KMS-11 (cell line): ENCODE measurements at regions not wholly inside any gene's neighbourhood (a gene's known extent, or its start where the extent isn't known, plus 50 kb on each side); places are given as distances from the start of the nearest gene placed in this dataset.

Experiments
- H2AFZ ChIP-seq: fragments of 200-600 bp; sonication (generic); 2 replicates; pipeline ENCODE4 v1.6.1; 2016; ENCODE audit warnings: antibody characterized with exemption, mixed run types, low read depth
- H3K27ac ChIP-seq: fragments of 200-600 bp; sonication (generic); 2 replicates; pipeline ENCODE4 v1.6.1; 2016; ENCODE audit warnings: mild to moderate bottlenecking, mixed run types
- H3K27me3 ChIP-seq: fragments of 200-600 bp; sonication (generic); 2 replicates; pipeline ENCODE4 v1.6.1; 2017; ENCODE audit warnings: mild to moderate bottlenecking, low read depth, mixed run types, moderate library complexity; ENCODE audit not compliant: insufficient read depth
- H3K36me3 ChIP-seq: fragments of 200-600 bp; sonication (generic); 2 replicates; pipeline ENCODE4 v1.6.1; 2017; ENCODE audit warnings: mild to moderate bottlenecking, mixed run types; ENCODE audit not compliant: insufficient read depth
- H3K4me1 ChIP-seq: fragments of 200-600 bp; sonication (generic); 2 replicates; pipeline ENCODE4 v1.6.1; 2016; ENCODE audit warnings: mild to moderate bottlenecking, low read depth, mixed run types; ENCODE audit not compliant: poor library complexity, severe bottlenecking
- H3K4me2 ChIP-seq: fragments of 200-600 bp; sonication (generic); 2 replicates; pipeline ENCODE4 v1.7.0; 2016; ENCODE audit warnings: mild to moderate bottlenecking, mixed run types
- H3K4me3 ChIP-seq: fragments of 200-600 bp; sonication (generic); IDR thresholded peaks from 2 replicates; pipeline ENCODE4 v1.6.1; 2017; ENCODE audit warnings: low read depth, low read length, mixed read lengths; ENCODE audit not compliant: insufficient read depth
- H3K79me2 ChIP-seq: fragments of 200-600 bp; sonication (generic); 2 replicates; pipeline ENCODE4 v1.6.1; 2016; ENCODE audit warnings: low read depth, mixed run types; ENCODE audit not compliant: insufficient read depth
- H3K9ac ChIP-seq: fragments of 200-600 bp; sonication (generic); 2 replicates; pipeline ENCODE4 v1.6.1; 2016; ENCODE audit warnings: mild to moderate bottlenecking, mixed run types
- H4K20me1 ChIP-seq: fragments of 200-600 bp; sonication (generic); 2 replicates; pipeline ENCODE4 v1.6.1; 2016; ENCODE audit warnings: mild to moderate bottlenecking, mixed run types; ENCODE audit not compliant: insufficient read depth
- CTCF ChIP-seq: fragments of 200-600 bp; sonication (generic); conservative IDR thresholded peaks from 2 replicates; pipeline ENCODE4 v1.6.1; 2017; ENCODE audit warnings: low read depth, mild to moderate bottlenecking, antibody characterized with exemption, low read length, moderate library complexity, mixed read lengths

- Histone ChIP-seq H4K20me1 (no peaks in the 10 kb centered on the region), H3K4me3 (no peak overlapping the region), H3K27me3 (no peaks in the 10 kb centered on the region), H3K4me1 (peaks cover 8% of the 10 kb centered on the region), H2AFZ (no peak overlapping the region), H3K79me2 (no peaks in the 10 kb centered on the region), H3K9ac (no peak overlapping the region), H3K36me3 (no peaks in the 10 kb centered on the region), H3K27ac (no peak overlapping the region), H3K4me2 (no peak overlapping the region)
- TF ChIP-seq CTCF: no peak
These were observed 104.4 kb upstream of the TIAM1 start for GRCh38 chr21:31448496-31448895.

DNA sequence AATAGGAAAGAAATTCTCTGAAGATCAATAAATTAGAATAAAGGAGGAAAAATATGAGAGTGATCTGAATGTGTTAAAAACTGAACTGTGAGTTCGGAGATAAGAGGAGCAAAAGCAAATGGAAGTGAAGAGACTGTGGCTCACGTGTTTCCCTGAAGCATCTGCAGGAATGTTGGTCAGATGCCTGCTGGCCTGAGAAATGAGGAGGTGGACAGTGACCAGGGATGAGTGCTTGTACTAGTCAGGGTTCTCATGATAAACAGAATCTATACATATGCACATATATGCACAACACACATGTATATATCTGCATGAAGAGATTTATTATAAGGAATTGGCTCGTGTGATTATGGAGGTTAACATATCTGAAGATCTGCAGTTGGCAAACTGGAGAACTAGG is 103.4 kb upstream of the TIAM1 start:
- no peaks in the 10 kb centered on the region for H3K27me3 ChIP-seq
- H4K20me1 ChIP-seq: no peaks in the 10 kb centered on the region
- H3K4me2 ChIP-seq: no peak overlapping the region
- no peak for TF ChIP-seq CTCF
- no peak overlapping the region for H3K9ac ChIP-seq
- H2AFZ ChIP-seq: no peak overlapping the region
- H3K4me1 ChIP-seq: peaks cover 8% of the 10 kb centered on the region
- H3K27ac ChIP-seq: no peak overlapping the region
- no peaks in the 10 kb centered on the region for H3K36me3 ChIP-seq
- H3K79me2 ChIP-seq: no peaks in the 10 kb centered on the region
- H3K4me3 ChIP-seq: no peak overlapping the region

- Histone ChIP-seq H3K36me3 (no peaks in the 10 kb centered on the region), H3K4me1 (peaks cover 8% of the 10 kb centered on the region), H3K27ac (no peak overlapping the region), H3K79me2 (no peaks in the 10 kb centered on the region), H3K27me3 (no peaks in the 10 kb centered on the region), H2AFZ (no peak overlapping the region), H3K4me2 (no peak overlapping the region), H3K4me3 (no peak overlapping the region), H4K20me1 (no peaks in the 10 kb centered on the region), H3K9ac (no peak overlapping the region)
- TF ChIP-seq CTCF: no peak
These were observed 102.3 kb upstream of the TIAM1 start for GRCh38 chr21:31446226-31446855.

GRCh38 chr21:31445137-31445536 is 101.1 kb upstream of the TIAM1 start:
- H3K36me3 ChIP-seq: no peaks in the 10 kb centered on the region
- no peak overlapping the region for H3K4me2 ChIP-seq
- H3K27ac ChIP-seq: no peak overlapping the region
- no peaks in the 10 kb centered on the region for H3K79me2 ChIP-seq
- TF ChIP-seq CTCF: no peak
- no peaks in the 10 kb centered on the region for H3K27me3 ChIP-seq
- no peak overlapping the region for H2AFZ ChIP-seq
- H3K9ac ChIP-seq: no peak overlapping the region
- no peak overlapping the region for H3K4me3 ChIP-seq
- H4K20me1 ChIP-seq: no peaks in the 10 kb centered on the region
- H3K4me1 ChIP-seq: peaks cover 8% of the 10 kb centered on the region
